CD4-positive, CD25-positive, alpha-beta regulatory T cell (primary cell): ENCODE measurements at regions not wholly inside any gene's neighbourhood (a gene's known extent, or its start where the extent isn't known, plus 50 kb on each side); places are given as distances from the start of the nearest gene placed in this dataset.

Experiments used
- ATAC-seq, 2 donors: fragments of 150-1000 bp; cut with Tn5 transposase; one replicate each; pipeline ENCODE4 v1.10.0; 2021; ENCODE audit warnings: low read depth in 2 of 2, moderate number of reproducible peaks in 2 of 2, moderate library complexity in 1 of 2
- DNase-seq, 3 donors: peaks; one replicate each; pipeline versions ENCODE4 v3.0.0 to v3.0.0-alpha.2; 2012 to 2022; ENCODE audit warnings: mixed read lengths in 1 of 3
- H3K27ac ChIP-seq: one replicate; pipeline ENCODE4 v1.7.0; 2013; ENCODE audit warnings: mild to moderate bottlenecking, low read length; ENCODE audit not compliant: insufficient read depth, poor library complexity, severe bottlenecking
- H3K27me3 ChIP-seq: one replicate; pipeline ENCODE4 v1.7.0; 2013; ENCODE audit warnings: low read length; ENCODE audit not compliant: control insufficient read depth, insufficient read depth
- H3K36me3 ChIP-seq: one replicate; pipeline ENCODE4 v1.7.0; 2013; ENCODE audit warnings: mild to moderate bottlenecking, low read length, moderate library complexity; ENCODE audit not compliant: control insufficient read depth, insufficient read depth
- H3K4me1 ChIP-seq: 2 replicates; pipeline ENCODE4 v1.7.0; 2013; ENCODE audit warnings: mild to moderate bottlenecking, low read length; ENCODE audit not compliant: insufficient read depth, control insufficient read depth, poor library complexity, severe bottlenecking
- H3K4me3 ChIP-seq: one replicate; pipeline ENCODE4 v1.7.0; 2013; ENCODE audit warnings: low read depth, mild to moderate bottlenecking, low read length, moderate library complexity
- H3K9me3 ChIP-seq, 2 experiments: 1 replicate in 1 of 2; 2 replicates in 1 of 2; pipeline ENCODE4 v1.7.0; 2013; ENCODE audit warnings: low read length in 2 of 2, mild to moderate bottlenecking in 1 of 2, moderate library complexity in 1 of 2; ENCODE audit not compliant: control insufficient read depth in 2 of 2
- H3K27ac Mint-ChIP-seq, 3 donors: one replicate each; pipeline ENCODE4 v1.8.0; 2020 to 2022; ENCODE audit warnings: mild to moderate bottlenecking in 3 of 3, mixed read lengths in 3 of 3, moderate library complexity in 2 of 3
- H3K27me3 Mint-ChIP-seq: one replicate; pipeline ENCODE4 v1.8.0; 2022; ENCODE audit warnings: mild to moderate bottlenecking, mixed read lengths
- H3K36me3 Mint-ChIP-seq: one replicate; pipeline ENCODE4 v1.8.0; 2020; ENCODE audit warnings: mixed read lengths
- H3K4me1 Mint-ChIP-seq, 4 donors: one replicate each; pipeline ENCODE4 v1.8.0; 2020 to 2022; ENCODE audit warnings: mixed read lengths in 4 of 4, mild to moderate bottlenecking in 1 of 4
- H3K4me3 Mint-ChIP-seq, 4 donors: one replicate each; pipeline ENCODE4 v1.8.0; 2020 to 2022; ENCODE audit warnings: mild to moderate bottlenecking in 4 of 4, mixed read lengths in 4 of 4, moderate library complexity in 3 of 4
- H3K9me3 Mint-ChIP-seq, 7 donors: one replicate each; pipeline ENCODE4 v1.8.0; 2020 to 2022; ENCODE audit warnings: mixed read lengths in 7 of 7, mild to moderate bottlenecking in 3 of 7, moderate library complexity in 2 of 7

DNA sequence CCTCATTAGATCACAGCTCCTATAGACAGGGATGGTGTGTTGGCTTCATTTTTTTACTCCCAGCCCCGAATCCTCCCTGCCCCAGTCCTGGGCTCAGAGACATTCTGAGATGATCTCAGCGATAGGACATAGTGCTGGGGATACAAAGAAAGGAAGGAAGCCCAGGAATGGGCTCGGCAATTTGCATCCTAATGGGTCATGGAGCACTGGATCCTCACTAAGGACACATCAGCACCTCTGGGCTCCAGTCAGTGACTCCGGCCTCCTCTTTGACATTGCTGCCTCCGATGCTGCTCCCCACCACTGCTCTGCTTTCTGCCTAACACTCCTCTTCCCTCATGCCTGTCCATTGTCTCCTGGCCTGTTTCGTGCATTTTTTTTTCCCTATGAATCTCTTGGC is 489.1 kb downstream of the STK39 start:
- Mint-ChIP-seq H3K36me3 (no peaks in the 10 kb centered on the region), H3K4me3 (no peak overlapping the region), H3K27me3 (no peaks in the 10 kb centered on the region), H3K27ac (no peak overlapping the region), H3K9me3 (peaks cover 0 to 2% (median 0%) of the 10 kb centered on the region in 7 donors), H3K4me1 (no peaks in the 10 kb centered on the region)
- H3K27me3 ChIP-seq = no peaks in the 10 kb centered on the region
- no peak for ATAC-seq
- no peak overlapping the region for H3K27ac ChIP-seq
- no peaks in the 10 kb centered on the region for H3K9me3 ChIP-seq
- no peak for DNase-seq
- H3K4me1 ChIP-seq = no peaks in the 10 kb centered on the region
- no peaks in the 10 kb centered on the region for H3K36me3 ChIP-seq
- no peak overlapping the region for H3K4me3 ChIP-seq

DNA sequence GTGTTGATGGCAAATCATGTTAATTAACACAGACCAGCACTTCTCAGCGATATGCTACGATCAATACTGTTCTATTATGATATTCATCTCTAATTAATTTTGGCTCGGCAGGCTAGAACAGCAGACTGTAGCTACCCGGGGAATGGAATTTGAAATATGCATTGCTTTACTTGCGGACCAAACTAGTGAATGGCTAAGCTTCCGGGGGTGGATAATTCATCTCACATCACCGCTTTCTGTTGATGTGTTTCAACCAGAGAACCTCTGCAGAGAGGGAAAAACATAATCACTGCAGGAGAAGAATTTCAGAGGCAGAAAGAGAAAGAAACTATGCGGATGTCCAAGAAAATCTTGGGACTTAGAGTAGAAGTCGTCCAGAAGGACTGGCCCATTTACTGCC is 490.9 kb downstream of the STK39 start:
- no peaks in the 10 kb centered on the region for H3K4me1 Mint-ChIP-seq
- Histone ChIP-seq H3K36me3 (no peaks in the 10 kb centered on the region), H3K4me3 (no peak overlapping the region), H3K9me3 (no peaks in the 10 kb centered on the region), H3K27me3 (no peaks in the 10 kb centered on the region), H3K27ac (no peak overlapping the region), H3K4me1 (no peaks in the 10 kb centered on the region)
- H3K9me3 Mint-ChIP-seq = peaks cover 0 to 2% (median 0%) of the 10 kb centered on the region in 7 donors
- DNase-seq (no peak), ATAC-seq (no peak)
- H3K4me3 Mint-ChIP-seq = no peak overlapping the region
- H3K27me3 Mint-ChIP-seq = no peaks in the 10 kb centered on the region
- no peak overlapping the region for H3K27ac Mint-ChIP-seq
- H3K36me3 Mint-ChIP-seq = no peaks in the 10 kb centered on the region

DNA sequence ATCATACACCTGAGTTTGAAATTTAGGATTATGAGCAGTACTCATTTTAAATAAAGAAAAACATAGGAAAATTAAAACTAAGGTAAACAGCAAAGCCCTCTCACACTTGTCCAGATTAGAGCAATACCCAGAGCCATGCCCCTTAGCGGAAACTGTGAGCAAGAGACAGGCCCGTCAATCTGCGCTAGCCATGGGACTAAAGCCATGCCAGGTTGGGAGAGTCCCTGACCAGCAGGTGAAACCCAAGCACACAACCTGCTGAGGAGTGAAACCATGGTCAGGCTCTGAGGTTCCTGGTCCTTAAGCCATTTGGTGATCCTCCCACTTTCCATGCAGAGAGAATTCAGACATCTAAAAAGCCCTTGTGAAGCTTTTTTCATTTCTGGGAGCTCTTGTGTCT is 494.3 kb downstream of the STK39 start:
- H3K4me1 Mint-ChIP-seq = no peaks in the 10 kb centered on the region
- H3K4me3 Mint-ChIP-seq = no peak overlapping the region
- Histone ChIP-seq H3K4me3 (no peak overlapping the region), H3K36me3 (no peaks in the 10 kb centered on the region), H3K9me3 (no peaks in the 10 kb centered on the region), H3K27ac (no peak overlapping the region), H3K4me1 (no peaks in the 10 kb centered on the region), H3K27me3 (no peaks in the 10 kb centered on the region)
- no peak overlapping the region for H3K27ac Mint-ChIP-seq
- no peaks in the 10 kb centered on the region for H3K27me3 Mint-ChIP-seq
- DNase-seq = no peak
- ATAC-seq = no peak
- H3K9me3 Mint-ChIP-seq = no peaks in the 10 kb centered on the region
- H3K36me3 Mint-ChIP-seq = no peaks in the 10 kb centered on the region

DNA sequence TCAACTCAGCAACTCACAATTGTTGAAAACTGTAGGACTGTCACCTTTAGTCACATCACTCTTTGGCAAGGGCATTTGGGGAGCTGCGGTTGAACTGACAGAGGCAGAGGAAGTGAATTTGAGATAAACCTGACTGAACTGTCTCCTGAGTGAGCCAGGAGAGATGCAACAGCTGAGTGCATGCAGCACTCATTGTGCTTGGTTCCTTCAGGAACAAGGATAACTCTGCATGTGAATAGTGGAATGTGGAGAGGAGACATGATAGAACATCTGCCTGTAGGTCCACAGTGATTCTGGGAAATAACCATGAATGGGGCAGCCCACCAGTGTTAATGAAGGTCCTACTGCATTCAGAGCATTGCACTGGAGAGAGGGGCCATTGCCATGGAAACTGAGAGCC is 494.7 kb downstream of the STK39 start:
- Histone ChIP-seq H3K4me1 (no peaks in the 10 kb centered on the region), H3K4me3 (no peak overlapping the region), H3K36me3 (no peaks in the 10 kb centered on the region), H3K27me3 (no peaks in the 10 kb centered on the region), H3K27ac (no peak overlapping the region), H3K9me3 (no peaks in the 10 kb centered on the region)
- no peaks in the 10 kb centered on the region for H3K36me3 Mint-ChIP-seq
- DNase-seq (no peak), ATAC-seq (no peak)
- no peaks in the 10 kb centered on the region for H3K27me3 Mint-ChIP-seq
- no peaks in the 10 kb centered on the region for H3K4me1 Mint-ChIP-seq
- no peaks in the 10 kb centered on the region for H3K9me3 Mint-ChIP-seq
- no peak overlapping the region for H3K4me3 Mint-ChIP-seq
- H3K27ac Mint-ChIP-seq = no peak overlapping the region

DNA sequence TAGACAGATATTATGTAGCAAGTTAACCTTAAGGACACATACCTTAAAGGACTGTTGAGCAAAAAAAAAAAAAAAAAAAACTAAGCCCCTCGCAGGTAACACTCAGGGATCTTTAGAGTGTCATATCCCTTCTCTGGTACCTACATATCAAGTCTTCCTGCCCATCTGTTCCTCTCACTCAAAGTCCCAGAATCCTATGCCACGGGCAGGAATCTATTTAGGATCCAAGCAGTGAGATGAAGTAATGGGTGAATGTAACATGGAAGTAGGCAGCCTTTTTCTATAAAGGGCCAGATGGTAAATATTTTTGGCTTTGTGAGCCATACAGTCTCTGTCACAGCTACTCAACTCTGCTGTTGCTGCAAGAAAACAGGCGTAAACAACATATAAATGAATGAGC is 496.7 kb downstream of the STK39 start:
- ATAC-seq = no peak
- Histone ChIP-seq H3K4me1 (no peaks in the 10 kb centered on the region), H3K27ac (no peak overlapping the region), H3K9me3 (no peaks in the 10 kb centered on the region), H3K4me3 (no peak overlapping the region), H3K36me3 (no peaks in the 10 kb centered on the region), H3K27me3 (peaks cover 3% of the 10 kb centered on the region)
- Mint-ChIP-seq H3K27ac (no peak overlapping the region), H3K4me3 (no peak overlapping the region), H3K9me3 (peaks cover 0 to 3% (median 0%) of the 10 kb centered on the region in 7 donors), H3K4me1 (no peaks in the 10 kb centered on the region), H3K36me3 (no peaks in the 10 kb centered on the region), H3K27me3 (peaks cover 6% of the 10 kb centered on the region)
- no peak for DNase-seq

DNA sequence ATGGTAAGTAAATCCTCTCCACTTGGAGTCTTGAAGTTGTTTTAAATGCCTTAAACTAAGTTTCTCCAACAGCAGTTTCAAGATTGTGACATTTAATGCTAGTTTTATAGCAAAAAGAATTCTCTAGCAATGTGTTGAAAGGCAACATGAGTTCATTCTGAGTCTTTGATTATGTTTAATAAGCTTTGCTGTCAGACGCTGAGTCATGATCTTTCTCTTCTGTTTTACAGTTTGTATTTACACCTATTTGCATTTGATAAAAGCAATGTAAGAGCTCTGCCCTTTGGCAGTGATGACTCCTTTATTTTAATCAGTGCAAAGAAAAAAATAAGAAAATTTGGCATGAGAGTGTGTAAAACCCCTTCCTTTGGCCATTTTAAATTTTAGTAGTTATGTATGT is 497.7 kb downstream of the STK39 start:
- no peaks in the 10 kb centered on the region for H3K36me3 ChIP-seq
- ATAC-seq (no peak), DNase-seq (no peak)
- no peaks in the 10 kb centered on the region for H3K4me1 ChIP-seq
- Mint-ChIP-seq H3K4me1 (no peaks in the 10 kb centered on the region), H3K27me3 (peaks cover 6% of the 10 kb centered on the region), H3K36me3 (no peaks in the 10 kb centered on the region), H3K27ac (no peak overlapping the region), H3K9me3 (peaks cover 0 to 3% (median 0%) of the 10 kb centered on the region in 7 donors), H3K4me3 (no peak overlapping the region)
- no peak overlapping the region for H3K4me3 ChIP-seq
- no peaks in the 10 kb centered on the region for H3K9me3 ChIP-seq
- H3K27ac ChIP-seq = no peak overlapping the region
- peaks cover 3% of the 10 kb centered on the region for H3K27me3 ChIP-seq

DNA sequence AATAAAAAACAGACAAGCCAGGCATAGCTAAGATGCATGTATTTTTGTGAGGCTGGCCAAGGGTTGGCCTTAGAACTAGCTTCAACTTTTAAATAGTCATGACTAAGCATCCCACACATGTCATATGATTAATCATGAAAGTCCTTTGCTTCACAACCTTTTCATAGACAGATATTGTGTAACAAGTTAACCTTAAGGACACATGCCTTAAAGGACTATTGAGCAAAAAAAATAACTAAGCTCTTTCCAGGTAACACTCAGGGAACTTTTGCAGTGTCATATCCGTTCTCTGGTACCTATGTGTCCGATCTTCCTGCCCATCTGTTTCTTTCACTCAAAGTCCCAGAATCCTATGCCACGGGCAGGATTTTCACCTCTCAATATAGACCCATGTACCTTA is 498.4 kb downstream of the STK39 start:
- Histone ChIP-seq H3K36me3 (no peaks in the 10 kb centered on the region), H3K27me3 (peaks cover 3% of the 10 kb centered on the region), H3K4me3 (no peak overlapping the region), H3K4me1 (no peaks in the 10 kb centered on the region), H3K27ac (no peak overlapping the region), H3K9me3 (no peaks in the 10 kb centered on the region)
- no peak for ATAC-seq
- no peak for DNase-seq
- H3K4me1 Mint-ChIP-seq = no peaks in the 10 kb centered on the region
- H3K36me3 Mint-ChIP-seq = no peaks in the 10 kb centered on the region
- peaks cover 0 to 3% (median 0%) of the 10 kb centered on the region in 7 donors for H3K9me3 Mint-ChIP-seq
- H3K27ac Mint-ChIP-seq = no peak overlapping the region
- peaks cover 6% of the 10 kb centered on the region for H3K27me3 Mint-ChIP-seq
- H3K4me3 Mint-ChIP-seq = no peak overlapping the region

DNA sequence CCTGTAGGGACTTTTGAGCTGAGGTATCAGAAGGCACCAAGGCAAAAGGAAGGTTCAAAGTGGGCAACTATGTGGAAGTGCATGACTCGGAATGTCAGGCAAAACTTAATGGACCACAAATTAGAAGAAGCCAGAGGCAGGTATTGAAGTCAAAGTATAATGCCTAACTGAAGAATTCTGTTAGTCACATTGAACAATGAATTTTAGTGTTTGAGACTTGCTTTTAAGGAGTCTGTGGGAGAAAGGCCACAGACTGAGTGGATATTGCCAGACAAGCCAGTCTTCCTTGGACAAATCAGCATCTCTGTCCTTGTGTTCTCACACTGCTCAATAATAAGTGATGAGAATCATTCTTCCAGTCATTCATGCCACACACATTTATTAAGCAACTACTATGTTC is 498.9 kb downstream of the STK39 start:
- no peaks in the 10 kb centered on the region for H3K4me1 ChIP-seq
- H3K27ac ChIP-seq = no peak overlapping the region
- no peaks in the 10 kb centered on the region for H3K9me3 ChIP-seq
- Mint-ChIP-seq H3K4me1 (no peaks in the 10 kb centered on the region), H3K27me3 (peaks cover 6% of the 10 kb centered on the region), H3K4me3 (no peak overlapping the region), H3K36me3 (no peaks in the 10 kb centered on the region), H3K9me3 (peaks cover 0 to 3% (median 0%) of the 10 kb centered on the region in 7 donors), H3K27ac (no peak overlapping the region)
- peaks cover 3% of the 10 kb centered on the region for H3K27me3 ChIP-seq
- DNase-seq (no peak), ATAC-seq (no peak)
- no peak overlapping the region for H3K4me3 ChIP-seq
- no peaks in the 10 kb centered on the region for H3K36me3 ChIP-seq
